ENCODE measurements at regions not wholly inside any gene's neighbourhood (a gene's known extent, or its start where the extent isn't known, plus 50 kb on each side); places are given as distances from the start of the nearest gene placed in this dataset.

GRCh38 chr6:74152096-74152675 lies 456.2 kb downstream of the CD109 start:
- TF ChIP-seq CTCF (conservative IDR thresholded peaks at IDR 0.05; ENCODE audit: low read depth, low read length) (no peak), EZH2phosphoT487 (IDR thresholded peaks at IDR 0.05; ENCODE audit: borderline replicate concordance, low read length) (no peak), EZH2 (IDR thresholded peaks at IDR 0.05; ENCODE audit: low read length, unreplicated experiment) (no peak)
- no peaks in the 10 kb centered on the region for H4K20me1 ChIP-seq (ENCODE audit: low read length)
- no peaks in the 10 kb centered on the region for H3F3A ChIP-seq (ENCODE audit: low read length, unreplicated experiment)
- ATAC-seq: no peak
- no peak for DNase-seq
- no peaks in the 10 kb centered on the region for H3K79me2 ChIP-seq (ENCODE audit: low read length)
- H3K27ac ChIP-seq (ENCODE audit: low read length): no peak overlapping the region
- intact Hi-C loops (cut with micrococcal nuclease): no loop called here
- no peaks in the 10 kb centered on the region for H3K9me2 ChIP-seq (replicated peaks; ENCODE audit: low read length)
- no TSS peak for BruUV-seq (replicated peaks)
- no peak overlapping the region for H3K4me2 ChIP-seq (ENCODE audit: low read length)
- no peak overlapping the region for H3K9ac ChIP-seq (ENCODE audit: low read length)
- ChIA-PET CTCF (interaction anchor here (0.6 kb wide), 1 partner anchor 457 kb away, joined by 3 read pairs; no protein-coding TSS in a partner anchor), POLR2A (ENCODE audit: unreplicated experiment) (no interaction called here)
- no peaks in the 10 kb centered on the region for H3K36me3 ChIP-seq (ENCODE audit: low read depth, low read length)
- H3K27me3 ChIP-seq (ENCODE audit: low read length): no peaks in the 10 kb centered on the region
- H3K4me3 ChIP-seq (ENCODE audit: low read length): no peak overlapping the region
- H2AFZ ChIP-seq (ENCODE audit: low read length): no peak overlapping the region
- H3K4me1 ChIP-seq (ENCODE audit: insufficient read depth, low read length): no peaks in the 10 kb centered on the region
- H3K9me3 ChIP-seq (ENCODE audit: low read length): no peaks in the 10 kb centered on the region

- H2AFZ ChIP-seq (ENCODE audit: low read length): no peak overlapping the region
- no peak for ATAC-seq
- H3K4me1 ChIP-seq (ENCODE audit: insufficient read depth, low read length): no peaks in the 10 kb centered on the region
- H3K9ac ChIP-seq (ENCODE audit: low read length): no peak overlapping the region
- BruUV-seq (replicated peaks): no TSS peak
- no peak overlapping the region for H3K4me3 ChIP-seq (ENCODE audit: low read length)
- H3K27me3 ChIP-seq (ENCODE audit: low read length): no peaks in the 10 kb centered on the region
- H3F3A ChIP-seq (ENCODE audit: low read length, unreplicated experiment): no peaks in the 10 kb centered on the region
- ChIA-PET CTCF (no interaction called here), POLR2A (ENCODE audit: unreplicated experiment) (no interaction called here)
- no peak overlapping the region for H3K4me2 ChIP-seq (ENCODE audit: low read length)
- no peak for TF ChIP-seq EZH2phosphoT487 (IDR thresholded peaks at IDR 0.05; ENCODE audit: borderline replicate concordance, low read length)
- no peak for TF ChIP-seq CTCF (conservative IDR thresholded peaks at IDR 0.05; ENCODE audit: low read depth, low read length)
- TF ChIP-seq EZH2 (IDR thresholded peaks at IDR 0.05; ENCODE audit: low read length, unreplicated experiment): no peak
- no peaks in the 10 kb centered on the region for H3K36me3 ChIP-seq (ENCODE audit: low read depth, low read length)
- intact Hi-C loops (cut with micrococcal nuclease): no loop called here
- no peaks in the 10 kb centered on the region for H3K9me3 ChIP-seq (ENCODE audit: low read length)
- DNase-seq: no peak
- H4K20me1 ChIP-seq (ENCODE audit: low read length): no peaks in the 10 kb centered on the region
- no peaks in the 10 kb centered on the region for H3K9me2 ChIP-seq (replicated peaks; ENCODE audit: low read length)
- no peaks in the 10 kb centered on the region for H3K79me2 ChIP-seq (ENCODE audit: low read length)
- H3K27ac ChIP-seq (ENCODE audit: low read length): no peak overlapping the region
Measured at GRCh38 chr6:74145931-74146330, 449.9 kb downstream of the CD109 start.

GRCh38 chr6:74137911-74138310 lies 441.9 kb downstream of the CD109 start:
- intact Hi-C loops (cut with micrococcal nuclease): no loop called here
- H3F3A ChIP-seq (ENCODE audit: low read length, unreplicated experiment): no peaks in the 10 kb centered on the region
- no peak for DNase-seq
- H4K20me1 ChIP-seq (ENCODE audit: low read length): no peaks in the 10 kb centered on the region
- no peaks in the 10 kb centered on the region for H3K9me3 ChIP-seq (ENCODE audit: low read length)
- H3K79me2 ChIP-seq (ENCODE audit: low read length): no peaks in the 10 kb centered on the region
- no peak overlapping the region for H3K27ac ChIP-seq (ENCODE audit: low read length)
- POLR2A ChIA-PET (ENCODE audit: unreplicated experiment): no interaction called here
- no peaks in the 10 kb centered on the region for H3K36me3 ChIP-seq (ENCODE audit: low read depth, low read length)
- no TSS peak for BruUV-seq (replicated peaks)
- H3K9me2 ChIP-seq (replicated peaks; ENCODE audit: low read length): no peaks in the 10 kb centered on the region
- H3K4me2 ChIP-seq (ENCODE audit: low read length): no peak overlapping the region
- H3K4me3 ChIP-seq (ENCODE audit: low read length): no peak overlapping the region
- no peaks in the 10 kb centered on the region for H3K27me3 ChIP-seq (ENCODE audit: low read length)
- TF ChIP-seq EZH2 (IDR thresholded peaks at IDR 0.05; ENCODE audit: low read length, unreplicated experiment) (no peak), EZH2phosphoT487 (IDR thresholded peaks at IDR 0.05; ENCODE audit: borderline replicate concordance, low read length) (no peak), CTCF (conservative IDR thresholded peaks at IDR 0.05; ENCODE audit: low read depth, low read length) (no peak)
- H2AFZ ChIP-seq (ENCODE audit: low read length): no peak overlapping the region
- H3K4me1 ChIP-seq (ENCODE audit: insufficient read depth, low read length): no peaks in the 10 kb centered on the region
- H3K9ac ChIP-seq (ENCODE audit: low read length): no peak overlapping the region
- CTCF ChIA-PET: no interaction called here
- no peak for ATAC-seq
